Effector memory CD8-positive, alpha-beta T cell (primary cell): ENCODE measurements at regions not wholly inside any gene's neighbourhood (a gene's known extent, or its start where the extent isn't known, plus 50 kb on each side); places are given as distances from the start of the nearest gene placed in this dataset.

ENCODE experiments used
- ATAC-seq: fragments of 150-1000 bp; cut with Tn5 transposase; replicated peaks from 2 replicates; pipeline ENCODE4 v1.10.0; 2021; ENCODE audit warnings: mild to moderate bottlenecking, moderate library complexity
- DNase-seq, 3 experiments: peaks; one replicate each; pipeline ENCODE4 v3.0.0; 2021
- H3K27ac Mint-ChIP-seq, 2 donors: one replicate each; pipeline ENCODE4 v1.8.0; 2022; ENCODE audit warnings: mild to moderate bottlenecking in 2 of 2, mixed read lengths in 2 of 2, moderate library complexity in 2 of 2
- H3K27me3 Mint-ChIP-seq, 2 donors: one replicate each; pipeline ENCODE4 v1.8.0; 2022; ENCODE audit warnings: mixed read lengths in 2 of 2
- H3K36me3 Mint-ChIP-seq: one replicate; pipeline ENCODE4 v1.8.0; 2022; ENCODE audit warnings: mild to moderate bottlenecking, moderate library complexity, mixed read lengths; ENCODE audit not compliant: insufficient read depth
- H3K4me1 Mint-ChIP-seq, 2 donors: one replicate each; pipeline ENCODE4 v1.8.0; 2022; ENCODE audit warnings: low read depth in 2 of 2, mixed read lengths in 2 of 2
- H3K4me3 Mint-ChIP-seq, 2 donors: one replicate each; pipeline ENCODE4 v1.8.0; 2022; ENCODE audit warnings: mild to moderate bottlenecking in 2 of 2, mixed read lengths in 2 of 2, moderate library complexity in 2 of 2
- H3K9me3 Mint-ChIP-seq, 2 donors: one replicate each; pipeline ENCODE4 v1.8.0; 2022; ENCODE audit warnings: mixed read lengths in 2 of 2

GRCh38 chr1:83114136-83114834 is 884.6 kb downstream of the TTLL7 start:
- no peaks in the 10 kb centered on the region for H3K36me3 Mint-ChIP-seq
- H3K27ac Mint-ChIP-seq: no peak overlapping the region
- H3K27me3 Mint-ChIP-seq: no peaks in the 10 kb centered on the region
- H3K4me1 Mint-ChIP-seq: no peaks in the 10 kb centered on the region
- no peak overlapping the region for H3K4me3 Mint-ChIP-seq
- DNase-seq: no peak
- no peak for ATAC-seq
- peaks cover 13 to 14% of the 10 kb centered on the region in 2 donors for H3K9me3 Mint-ChIP-seq

- no peaks in the 10 kb centered on the region for H3K36me3 Mint-ChIP-seq
- no peak overlapping the region for H3K27ac Mint-ChIP-seq
- no peaks in the 10 kb centered on the region for H3K27me3 Mint-ChIP-seq
- ATAC-seq (no peak), DNase-seq (no peak)
- no peaks in the 10 kb centered on the region for H3K4me1 Mint-ChIP-seq
- H3K4me3 Mint-ChIP-seq: no peak overlapping the region
- H3K9me3 Mint-ChIP-seq: peaks cover 10 to 13% of the 10 kb centered on the region in 2 donors
Observed at GRCh38 chr1:83113652-83114051, 885.3 kb downstream of the TTLL7 start.

DNA sequence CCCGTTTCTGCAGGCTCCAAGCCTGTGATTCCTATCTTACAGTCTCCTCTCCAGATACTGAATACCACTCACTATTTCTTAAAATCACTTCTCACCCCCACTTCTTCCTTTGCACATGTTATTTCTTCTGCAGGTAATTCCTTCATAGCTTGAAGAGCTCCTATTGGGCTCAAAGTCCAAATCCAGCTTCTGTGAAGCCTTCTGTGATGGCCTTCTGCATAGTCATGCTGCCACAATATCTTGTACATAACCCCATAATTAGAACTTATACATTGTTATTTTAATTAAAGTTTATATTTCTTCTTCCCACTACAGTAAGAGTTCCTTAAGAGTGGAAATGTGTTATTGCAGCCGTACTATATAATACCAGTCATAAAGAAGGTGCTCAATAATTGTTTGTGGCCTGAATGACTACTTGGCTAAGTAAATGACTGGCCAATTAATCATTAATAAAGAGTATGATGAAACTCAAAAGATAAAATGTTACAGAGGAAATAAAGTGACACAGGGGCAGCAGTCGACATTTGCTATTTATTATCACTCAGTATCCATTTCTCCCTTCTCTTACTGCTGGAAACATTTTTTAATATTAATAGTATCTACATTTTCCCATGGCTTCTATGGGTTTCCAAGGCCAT is 886.6 kb downstream of the TTLL7 start:
- Mint-ChIP-seq H3K4me3 (no peak overlapping the region), H3K9me3 (peaks cover 10 to 13% of the 10 kb centered on the region in 2 donors), H3K36me3 (no peaks in the 10 kb centered on the region), H3K27ac (no peak overlapping the region), H3K4me1 (no peaks in the 10 kb centered on the region), H3K27me3 (no peaks in the 10 kb centered on the region)
- DNase-seq (no peak), ATAC-seq (no peak)

GRCh38 chr1:83110156-83110555 is 888.8 kb downstream of the TTLL7 start:
- no peaks in the 10 kb centered on the region for H3K4me1 Mint-ChIP-seq
- H3K9me3 Mint-ChIP-seq: peaks cover 10 to 12% of the 10 kb centered on the region in 2 donors
- DNase-seq (no peak), ATAC-seq (no peak)
- H3K36me3 Mint-ChIP-seq: no peaks in the 10 kb centered on the region
- no peak overlapping the region for H3K4me3 Mint-ChIP-seq
- no peak overlapping the region for H3K27ac Mint-ChIP-seq
- H3K27me3 Mint-ChIP-seq: no peaks in the 10 kb centered on the region

DNA sequence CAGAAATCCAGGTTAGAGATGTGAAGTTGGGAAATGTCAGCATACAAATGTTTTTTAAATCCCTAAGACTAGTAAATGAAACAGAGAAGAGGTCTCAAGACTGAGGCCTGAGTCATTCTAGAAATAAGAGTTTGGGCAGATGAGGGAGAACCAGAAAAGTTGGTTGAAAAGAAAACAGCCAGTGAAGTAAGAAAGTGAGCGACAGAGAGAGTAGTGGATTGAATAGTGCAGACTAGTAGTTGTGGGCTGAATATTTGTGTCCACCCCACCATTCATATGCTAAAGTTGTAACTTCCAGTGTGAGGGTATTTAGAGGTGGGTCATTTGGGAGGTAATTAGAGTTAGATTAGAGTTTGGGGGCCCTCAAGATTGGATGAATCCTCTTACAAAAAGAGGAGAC is 889.2 kb downstream of the TTLL7 start:
- no peaks in the 10 kb centered on the region for H3K27me3 Mint-ChIP-seq
- no peak overlapping the region for H3K4me3 Mint-ChIP-seq
- H3K9me3 Mint-ChIP-seq: peaks cover 10 to 12% of the 10 kb centered on the region in 2 donors
- H3K27ac Mint-ChIP-seq: no peak overlapping the region
- no peak for DNase-seq
- no peaks in the 10 kb centered on the region for H3K4me1 Mint-ChIP-seq
- no peak for ATAC-seq
- H3K36me3 Mint-ChIP-seq: no peaks in the 10 kb centered on the region

- Mint-ChIP-seq H3K4me3 (no peak overlapping the region), H3K4me1 (no peaks in the 10 kb centered on the region), H3K27me3 (no peaks in the 10 kb centered on the region), H3K27ac (no peak overlapping the region), H3K36me3 (no peaks in the 10 kb centered on the region), H3K9me3 (peaks cover 0 to 5% of the 10 kb centered on the region in 2 donors)
- DNase-seq (no peak), ATAC-seq (no peak)
Observed at GRCh38 chr1:83104558-83104957, 894.4 kb downstream of the TTLL7 start.

- Mint-ChIP-seq H3K9me3 (peaks cover 0 to 3% of the 10 kb centered on the region in 2 donors), H3K36me3 (no peaks in the 10 kb centered on the region), H3K27me3 (no peaks in the 10 kb centered on the region), H3K4me3 (no peak overlapping the region), H3K4me1 (no peaks in the 10 kb centered on the region), H3K27ac (no peak overlapping the region)
- ATAC-seq (no peak), DNase-seq (no peak)
Observed at GRCh38 chr1:83103341-83103740, 895.6 kb downstream of the TTLL7 start.

- Mint-ChIP-seq H3K27me3 (no peaks in the 10 kb centered on the region), H3K4me1 (no peaks in the 10 kb centered on the region), H3K9me3 (peaks cover 0 to 3% of the 10 kb centered on the region in 2 donors), H3K36me3 (no peaks in the 10 kb centered on the region), H3K27ac (no peak overlapping the region), H3K4me3 (no peak overlapping the region)
- DNase-seq (no peak), ATAC-seq (no peak)
Observed at GRCh38 chr1:83102630-83103071, 896.3 kb downstream of the TTLL7 start.

DNA sequence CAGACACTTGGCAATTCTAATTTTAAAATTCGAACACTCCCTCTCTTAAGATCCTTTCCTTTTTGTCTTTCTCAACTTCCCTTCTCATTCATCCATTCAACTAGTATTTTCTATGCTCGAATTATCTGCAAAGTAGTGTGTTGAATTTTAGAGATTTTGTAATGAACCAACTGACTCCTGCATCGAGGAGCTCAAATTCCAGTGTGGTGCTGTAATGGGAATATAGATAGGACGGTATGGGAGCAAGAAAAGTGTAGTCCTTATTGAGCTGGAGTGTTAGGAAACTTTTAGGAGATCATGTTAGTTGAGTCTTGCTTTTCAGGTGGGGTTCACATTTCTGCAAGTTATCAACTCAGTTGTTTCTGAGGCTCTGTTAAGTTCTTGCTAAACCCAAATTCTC is 897.5 kb downstream of the TTLL7 start:
- Mint-ChIP-seq H3K4me1 (no peaks in the 10 kb centered on the region), H3K4me3 (no peak overlapping the region), H3K27me3 (no peaks in the 10 kb centered on the region), H3K9me3 (peaks cover 0 to 3% of the 10 kb centered on the region in 2 donors), H3K36me3 (no peaks in the 10 kb centered on the region), H3K27ac (no peak overlapping the region)
- ATAC-seq (no peak), DNase-seq (no peak)

- Mint-ChIP-seq H3K27me3 (no peaks in the 10 kb centered on the region), H3K4me3 (no peak overlapping the region), H3K4me1 (no peaks in the 10 kb centered on the region), H3K27ac (no peak overlapping the region), H3K36me3 (no peaks in the 10 kb centered on the region), H3K9me3 (peaks cover 0 to 6% of the 10 kb centered on the region in 2 donors)
- DNase-seq (no peak), ATAC-seq (no peak)
Observed at GRCh38 chr1:83100133-83100532, 898.8 kb downstream of the TTLL7 start.

GRCh38 chr1:83098791-83099190 is 900.1 kb downstream of the TTLL7 start:
- H3K27me3 Mint-ChIP-seq: no peaks in the 10 kb centered on the region

GRCh38 chr1:83098131-83098530 is 900.8 kb downstream of the TTLL7 start:
- Mint-ChIP-seq H3K9me3 (peaks cover 0 to 6% of the 10 kb centered on the region in 2 donors), H3K27ac (no peak overlapping the region), H3K4me3 (no peak overlapping the region), H3K36me3 (no peaks in the 10 kb centered on the region), H3K4me1 (no peaks in the 10 kb centered on the region), H3K27me3 (no peaks in the 10 kb centered on the region)
- DNase-seq: no peak
- ATAC-seq: no peak

More at GRCh38 chr1:83098791-83099190, 900.1 kb downstream of the TTLL7 start:
- Mint-ChIP-seq H3K9me3 (peaks cover 0 to 6% of the 10 kb centered on the region in 2 donors), H3K4me1 (no peaks in the 10 kb centered on the region), H3K27ac (no peak overlapping the region), H3K36me3 (no peaks in the 10 kb centered on the region), H3K4me3 (no peak overlapping the region)
- ATAC-seq (no peak), DNase-seq (no peak)

DNA sequence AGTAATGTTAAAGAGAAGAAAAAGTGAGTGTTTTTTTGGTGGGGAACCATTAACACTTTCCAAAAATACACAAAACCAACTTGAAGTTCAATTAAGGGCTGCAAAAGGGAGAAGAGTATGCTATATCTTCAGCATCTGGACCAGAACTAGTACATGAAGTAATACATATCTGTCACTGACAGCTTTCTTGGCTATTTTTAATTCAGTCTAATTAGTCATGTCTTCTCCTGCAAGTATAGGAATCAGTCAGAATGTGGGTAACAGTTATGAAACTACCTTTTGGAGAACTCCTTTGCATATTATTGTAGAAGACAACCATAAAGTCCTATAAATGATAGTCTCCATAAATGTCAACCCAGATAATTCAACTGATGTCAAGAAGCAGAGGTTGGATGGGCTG is 901.2 kb downstream of the TTLL7 start:
- no peak overlapping the region for H3K4me3 Mint-ChIP-seq
- ATAC-seq: no peak
- H3K27me3 Mint-ChIP-seq: no peaks in the 10 kb centered on the region
- no peaks in the 10 kb centered on the region for H3K36me3 Mint-ChIP-seq
- no peaks in the 10 kb centered on the region for H3K4me1 Mint-ChIP-seq
- no peak for DNase-seq
- H3K9me3 Mint-ChIP-seq: peaks cover 0 to 6% of the 10 kb centered on the region in 2 donors
- H3K27ac Mint-ChIP-seq: no peak overlapping the region

DNA sequence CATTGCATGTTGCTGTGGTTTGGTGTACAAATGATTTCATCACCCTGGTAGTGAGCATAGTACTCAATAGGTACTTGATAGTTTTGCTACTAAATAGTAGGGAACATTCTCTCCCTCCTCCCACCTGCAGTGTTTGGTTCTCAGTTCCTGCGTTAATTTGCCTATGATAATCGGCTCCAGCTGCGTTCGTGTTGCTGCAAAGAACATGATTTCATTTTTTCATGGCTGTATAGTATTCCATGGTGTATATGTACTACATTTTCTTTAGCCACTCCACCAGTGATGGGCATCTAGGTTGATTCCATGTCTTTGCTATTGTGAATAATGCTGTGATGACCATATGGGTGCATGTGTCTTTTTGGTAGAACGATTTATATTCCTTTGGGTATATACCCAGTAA is 903.4 kb downstream of the TTLL7 start:
- no peaks in the 10 kb centered on the region for H3K36me3 Mint-ChIP-seq
- no peak overlapping the region for H3K4me3 Mint-ChIP-seq
- no peak for ATAC-seq
- no peak overlapping the region for H3K27ac Mint-ChIP-seq
- peaks cover 0 to 3% of the 10 kb centered on the region in 2 donors for H3K9me3 Mint-ChIP-seq
- H3K27me3 Mint-ChIP-seq: no peaks in the 10 kb centered on the region
- DNase-seq: no peak
- H3K4me1 Mint-ChIP-seq: no peaks in the 10 kb centered on the region
